ENCODE measurements at regions not wholly inside any gene's neighbourhood (a gene's known extent, or its start where the extent isn't known, plus 50 kb on each side); places are given as distances from the start of the nearest gene placed in this dataset.

DNA sequence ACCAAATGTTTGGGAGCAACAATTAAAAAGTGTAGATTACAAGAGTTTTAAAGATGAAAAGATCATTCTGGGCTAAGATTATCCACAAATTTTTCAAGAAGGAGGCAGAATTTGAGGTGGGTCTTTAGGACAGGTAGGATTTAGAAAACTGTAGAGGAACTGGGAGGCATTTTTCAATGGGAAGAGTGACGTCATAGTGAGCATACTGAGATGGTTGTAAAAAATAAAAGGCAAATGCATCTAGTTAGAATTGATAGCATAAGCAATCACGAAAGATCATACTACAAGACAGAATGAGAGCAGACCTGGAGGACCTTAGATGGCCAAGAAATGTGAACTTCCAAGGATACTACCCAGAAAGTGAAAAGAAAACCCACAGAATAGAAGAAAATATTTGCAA, 131.6 kb upstream of the G2E3 start:
- Mint-ChIP-seq H3K4me1 (ENCODE audit: low read depth) (no peaks in the 10 kb centered on the region), H3K4me3 (ENCODE audit: low read depth) (no peak overlapping the region), H3K27me3 (ENCODE audit: low read depth) (peaks cover 7% of the 10 kb centered on the region), H3K36me3 (ENCODE audit: low read depth) (no peaks in the 10 kb centered on the region), H3K27ac (no peak overlapping the region), H3K9me3 (peaks cover 4% of the 10 kb centered on the region)
- no peak for DNase-seq (ENCODE audit: low spot score)
- intact Hi-C loops (cut with micrococcal nuclease), result no loop called here

DNA sequence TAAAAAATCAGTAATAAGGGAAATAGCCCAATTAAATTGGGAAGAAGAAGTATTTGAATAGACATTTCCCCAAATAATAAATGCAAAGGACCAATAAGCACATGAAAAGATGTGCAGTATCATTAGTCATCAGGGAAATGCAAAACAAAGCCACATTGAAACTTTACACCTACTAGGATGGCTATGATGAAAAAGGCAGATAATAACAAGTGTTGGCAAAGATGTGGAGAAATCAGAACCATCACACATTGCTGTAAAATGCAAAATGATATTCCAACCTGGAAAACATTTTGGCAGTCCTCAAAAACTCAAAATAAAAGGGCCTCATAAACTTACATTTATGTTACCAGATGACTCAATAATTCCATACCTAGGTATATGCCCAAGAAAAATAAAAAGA, 131.1 kb upstream of the G2E3 start:
- intact Hi-C loops (cut with micrococcal nuclease), result no loop called here
- DNase-seq (ENCODE audit: low spot score), result no peak
- Mint-ChIP-seq H3K9me3 (peaks cover 4% of the 10 kb centered on the region), H3K36me3 (ENCODE audit: low read depth) (no peaks in the 10 kb centered on the region), H3K4me3 (ENCODE audit: low read depth) (no peak overlapping the region), H3K4me1 (ENCODE audit: low read depth) (no peaks in the 10 kb centered on the region), H3K27ac (no peak overlapping the region), H3K27me3 (ENCODE audit: low read depth) (peaks cover 7% of the 10 kb centered on the region)

DNA sequence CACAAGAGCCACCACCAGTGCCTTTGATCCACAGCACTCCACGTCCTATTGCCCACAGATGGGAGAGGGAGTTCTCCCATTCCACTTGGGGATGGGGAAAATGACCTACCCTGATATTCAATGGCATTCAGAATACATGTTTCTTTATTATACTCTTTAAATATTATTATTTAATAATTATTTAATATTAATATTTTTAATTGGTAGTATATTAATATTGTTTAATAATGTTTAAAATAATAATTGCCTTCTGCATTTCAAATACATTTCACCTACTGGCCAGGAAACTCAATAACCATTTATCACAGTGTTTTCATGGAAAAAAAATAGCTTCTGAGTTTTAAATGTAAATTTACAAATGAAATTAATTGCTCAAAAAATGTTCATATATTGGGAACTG, 127.4 kb upstream of the G2E3 start:
- DNase-seq (ENCODE audit: low spot score), result no peak
- H3K4me1 Mint-ChIP-seq (ENCODE audit: low read depth), result no peaks in the 10 kb centered on the region
- no peak overlapping the region for H3K27ac Mint-ChIP-seq
- peaks cover 4% of the 10 kb centered on the region for H3K27me3 Mint-ChIP-seq (ENCODE audit: low read depth)
- H3K36me3 Mint-ChIP-seq (ENCODE audit: low read depth), result no peaks in the 10 kb centered on the region
- intact Hi-C loops (cut with micrococcal nuclease), result no loop called here
- no peak overlapping the region for H3K4me3 Mint-ChIP-seq (ENCODE audit: low read depth)
- peaks cover 4% of the 10 kb centered on the region for H3K9me3 Mint-ChIP-seq

DNA sequence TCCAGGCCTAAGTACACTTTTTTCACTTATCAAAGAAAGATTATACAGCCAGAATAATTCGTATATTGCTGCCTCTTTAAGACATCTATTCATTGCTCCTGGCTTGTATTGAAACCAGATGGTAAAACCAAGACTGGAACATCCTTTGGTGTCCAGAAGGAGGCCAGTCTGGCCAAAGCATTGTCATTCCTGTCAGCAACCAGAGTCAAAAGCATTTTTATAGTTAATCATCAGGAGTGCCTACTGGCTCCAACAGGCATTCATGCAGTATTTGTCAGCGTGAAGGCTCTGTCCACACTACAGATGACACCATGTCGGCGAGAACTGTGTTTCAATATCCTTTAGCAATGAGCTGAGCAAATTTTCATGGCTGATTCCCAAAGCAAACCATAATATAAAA, 118.0 kb upstream of the G2E3 start:
- no peak for DNase-seq (ENCODE audit: low spot score)
- intact Hi-C loops (cut with micrococcal nuclease), result loop anchor here (10.0 kb wide), 2 partner anchors 156 to 1686 kb away; no protein-coding TSS in a partner anchor
- Mint-ChIP-seq H3K9me3 (no peaks in the 10 kb centered on the region), H3K27me3 (ENCODE audit: low read depth) (peaks cover 3% of the 10 kb centered on the region), H3K4me1 (ENCODE audit: low read depth) (no peaks in the 10 kb centered on the region), H3K4me3 (ENCODE audit: low read depth) (no peak overlapping the region), H3K27ac (no peak overlapping the region), H3K36me3 (ENCODE audit: low read depth) (no peaks in the 10 kb centered on the region)

DNA sequence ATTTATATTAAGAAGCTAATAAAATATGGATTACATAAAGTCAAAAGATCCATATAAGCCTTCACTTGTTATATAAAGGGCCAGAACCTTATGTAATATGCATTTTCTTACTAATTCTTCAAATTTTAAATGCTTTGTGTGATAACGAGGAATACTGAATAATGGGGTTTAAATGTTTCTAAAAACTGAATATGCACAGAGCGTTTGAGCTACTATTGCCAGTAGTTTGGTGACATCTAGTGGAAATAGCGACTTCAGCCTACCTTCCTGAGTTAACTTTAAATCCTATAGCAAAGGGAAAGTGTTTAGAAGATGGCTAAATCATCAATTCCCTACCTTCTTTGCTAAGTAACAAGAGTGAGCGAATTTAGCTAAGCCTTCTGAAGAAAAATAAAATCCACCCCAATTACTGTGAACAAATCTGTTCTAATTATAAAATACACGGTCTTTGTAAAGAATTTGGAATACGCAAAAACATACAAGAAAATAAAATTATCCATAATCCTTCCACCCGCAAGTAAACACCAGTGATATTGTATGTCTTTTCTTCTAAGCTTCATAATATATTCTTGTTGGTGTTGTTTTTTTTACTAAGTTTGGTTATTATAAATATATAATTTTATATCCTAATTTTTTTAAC, 115.5 kb upstream of the G2E3 start:
- Mint-ChIP-seq H3K27ac (no peak overlapping the region), H3K4me3 (ENCODE audit: low read depth) (no peak overlapping the region), H3K4me1 (ENCODE audit: low read depth) (no peaks in the 10 kb centered on the region), H3K27me3 (ENCODE audit: low read depth) (peaks cover 3% of the 10 kb centered on the region), H3K9me3 (no peaks in the 10 kb centered on the region), H3K36me3 (ENCODE audit: low read depth) (no peaks in the 10 kb centered on the region)
- intact Hi-C loops (cut with micrococcal nuclease), result loop anchor here (1.0 to 10.0 kb wide), 3 partner anchors 68 to 1689 kb away; no protein-coding TSS in a partner anchor
- DNase-seq (ENCODE audit: low spot score), result no peak

DNA sequence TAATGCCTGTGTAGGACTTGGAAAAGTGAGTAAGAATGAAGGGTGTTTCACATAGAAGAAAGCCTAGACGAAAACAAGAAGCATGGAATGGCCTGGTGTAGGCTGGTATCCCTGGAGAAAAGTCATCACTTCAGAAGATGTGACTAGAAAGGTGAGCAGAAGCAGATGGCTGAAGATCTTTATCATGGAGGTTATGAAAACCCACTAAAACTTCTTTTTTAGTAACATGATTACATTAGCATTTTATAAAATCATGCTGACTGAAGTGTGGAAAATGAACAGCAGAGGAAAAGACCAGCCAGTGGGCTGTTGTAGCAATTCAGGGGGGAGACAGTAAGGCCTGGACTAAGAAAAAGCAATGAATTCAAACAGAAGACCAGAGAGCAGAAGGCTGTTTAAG, 114.5 kb upstream of the G2E3 start:
- H3K4me1 Mint-ChIP-seq (ENCODE audit: low read depth), result no peaks in the 10 kb centered on the region
- peaks cover 3% of the 10 kb centered on the region for H3K27me3 Mint-ChIP-seq (ENCODE audit: low read depth)
- no peak overlapping the region for H3K4me3 Mint-ChIP-seq (ENCODE audit: low read depth)
- H3K9me3 Mint-ChIP-seq, result no peaks in the 10 kb centered on the region
- DNase-seq (ENCODE audit: low spot score), result no peak
- intact Hi-C loops (cut with micrococcal nuclease), result loop anchor here (10.0 kb wide), 2 partner anchors 160 to 1690 kb away; no protein-coding TSS in a partner anchor
- no peaks in the 10 kb centered on the region for H3K36me3 Mint-ChIP-seq (ENCODE audit: low read depth)
- no peak overlapping the region for H3K27ac Mint-ChIP-seq

DNA sequence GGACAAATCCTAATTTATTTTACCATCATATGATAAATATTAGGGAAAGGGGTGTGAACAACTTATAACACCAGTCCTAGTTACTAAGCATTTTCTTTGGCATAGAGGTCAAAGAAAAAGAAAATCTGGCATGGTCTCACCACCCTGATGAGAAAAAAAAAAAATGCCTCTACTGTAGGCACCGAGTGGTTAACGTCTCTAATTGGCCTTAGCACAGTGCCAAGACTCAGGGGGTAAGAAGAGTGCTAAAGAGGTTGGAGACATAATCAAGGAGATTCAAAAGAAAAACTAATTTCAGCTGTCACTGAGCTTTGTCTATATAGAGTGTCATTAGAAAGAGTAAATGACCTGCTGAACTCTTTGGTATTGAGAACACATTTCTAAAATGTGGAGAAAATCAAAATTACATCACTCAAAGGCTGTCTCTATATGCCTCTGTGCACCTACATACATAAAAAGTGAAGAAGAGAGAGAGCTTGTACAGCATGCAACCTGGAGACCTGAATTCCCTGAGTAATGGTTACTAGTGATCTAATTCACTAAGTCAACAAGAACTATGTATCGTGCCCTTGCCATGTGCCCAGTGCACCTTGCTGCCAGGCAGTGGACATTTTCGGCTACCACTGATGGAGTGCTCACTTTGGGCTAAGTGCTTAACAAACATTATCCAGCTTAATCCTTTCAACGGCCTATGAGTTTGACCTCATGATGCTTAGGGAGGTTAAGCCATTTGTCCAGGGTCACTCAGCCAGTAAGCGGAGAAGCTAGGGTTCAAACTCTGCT, 113.8 kb upstream of the G2E3 start:
- no peak for DNase-seq (ENCODE audit: low spot score)
- H3K27me3 Mint-ChIP-seq (ENCODE audit: low read depth), result peaks cover 3% of the 10 kb centered on the region
- no peak overlapping the region for H3K27ac Mint-ChIP-seq
- no peaks in the 10 kb centered on the region for H3K4me1 Mint-ChIP-seq (ENCODE audit: low read depth)
- H3K4me3 Mint-ChIP-seq (ENCODE audit: low read depth), result no peak overlapping the region
- H3K36me3 Mint-ChIP-seq (ENCODE audit: low read depth), result no peaks in the 10 kb centered on the region
- H3K9me3 Mint-ChIP-seq, result no peaks in the 10 kb centered on the region
- intact Hi-C loops (cut with micrococcal nuclease), result loop anchor here (10.0 kb wide), 2 partner anchors 160 to 1690 kb away; no protein-coding TSS in a partner anchor

DNA sequence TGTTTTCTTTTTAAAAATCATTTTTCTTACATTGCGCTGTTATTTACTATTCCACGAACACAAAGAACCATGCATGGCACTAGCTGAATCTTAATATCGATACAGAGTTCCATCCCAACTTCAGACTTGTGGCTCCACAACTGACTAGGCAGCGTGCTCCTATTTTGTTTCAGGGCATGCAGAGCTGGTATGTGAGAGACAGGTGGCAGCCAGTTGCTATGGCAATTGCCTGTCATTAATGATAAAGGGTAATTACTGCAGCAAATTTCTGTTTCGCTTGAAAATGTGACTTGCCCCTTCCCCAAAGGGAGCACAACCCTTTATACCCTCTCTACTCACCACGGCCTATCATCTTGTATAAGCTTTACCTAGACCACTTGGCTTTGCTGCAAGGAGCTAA, 113.1 kb upstream of the G2E3 start:
- Mint-ChIP-seq H3K4me3 (ENCODE audit: low read depth) (no peak overlapping the region), H3K4me1 (ENCODE audit: low read depth) (no peaks in the 10 kb centered on the region), H3K9me3 (no peaks in the 10 kb centered on the region)

DNA sequence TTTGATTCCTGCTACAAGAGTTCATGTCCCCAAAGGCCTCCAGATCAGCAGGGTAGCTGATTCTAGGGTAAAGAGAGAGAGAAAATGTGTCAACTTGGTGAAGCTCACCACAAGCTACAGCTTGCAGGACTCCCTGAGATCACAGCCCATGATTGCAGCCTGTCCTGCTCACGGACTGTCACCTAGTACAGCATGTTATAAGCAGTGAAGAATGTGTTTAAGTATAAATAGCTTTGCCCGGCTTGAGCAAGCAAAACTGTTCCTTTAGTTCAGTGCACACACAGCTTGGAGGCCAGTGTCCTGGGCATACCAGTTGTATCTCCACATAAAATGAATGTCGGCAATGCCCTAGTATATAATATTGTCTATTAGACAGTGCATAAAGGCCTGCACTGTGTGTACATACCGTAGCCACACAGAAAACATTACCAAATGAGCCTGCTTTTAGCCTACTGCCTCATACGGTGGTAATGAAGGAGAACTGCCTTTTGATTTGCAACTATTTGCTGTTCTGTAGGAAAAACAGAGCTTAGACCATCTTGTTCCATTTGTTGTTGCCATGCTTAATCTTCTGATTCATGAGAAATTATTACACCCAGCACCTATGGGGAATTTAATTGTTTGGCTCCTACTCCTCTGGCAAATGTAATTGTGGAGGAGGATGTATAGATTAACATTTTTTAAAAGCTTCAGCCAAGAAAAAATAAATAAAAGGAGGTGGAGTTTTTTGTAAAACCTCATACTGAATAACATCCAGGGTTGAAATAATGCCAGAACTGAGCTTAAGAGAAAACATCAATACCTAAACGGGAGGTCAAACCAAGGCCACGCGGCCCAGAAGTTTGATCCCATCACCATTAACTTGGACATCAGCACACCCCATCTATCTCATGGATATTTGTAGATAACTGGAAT, 108.1 kb upstream of the G2E3 start:
- Mint-ChIP-seq H3K9me3 (no peaks in the 10 kb centered on the region), H3K4me3 (ENCODE audit: low read depth) (no peak overlapping the region), H3K4me1 (ENCODE audit: low read depth) (no peaks in the 10 kb centered on the region), H3K36me3 (ENCODE audit: low read depth) (no peaks in the 10 kb centered on the region), H3K27me3 (ENCODE audit: low read depth) (no peaks in the 10 kb centered on the region), H3K27ac (no peak overlapping the region)
- DNase-seq (ENCODE audit: low spot score), result no peak
- intact Hi-C loops (cut with micrococcal nuclease), result no loop called here

More for the DNA sequence above, 113.1 kb upstream of the G2E3 start:
- intact Hi-C loops (cut with micrococcal nuclease), result loop anchor here (10.0 kb wide), 2 partner anchors 161 to 1691 kb away; no protein-coding TSS in a partner anchor
- Mint-ChIP-seq H3K27ac (no peak overlapping the region), H3K36me3 (ENCODE audit: low read depth) (no peaks in the 10 kb centered on the region), H3K27me3 (ENCODE audit: low read depth) (peaks cover 3% of the 10 kb centered on the region)
- DNase-seq (ENCODE audit: low spot score), result no peak

DNA sequence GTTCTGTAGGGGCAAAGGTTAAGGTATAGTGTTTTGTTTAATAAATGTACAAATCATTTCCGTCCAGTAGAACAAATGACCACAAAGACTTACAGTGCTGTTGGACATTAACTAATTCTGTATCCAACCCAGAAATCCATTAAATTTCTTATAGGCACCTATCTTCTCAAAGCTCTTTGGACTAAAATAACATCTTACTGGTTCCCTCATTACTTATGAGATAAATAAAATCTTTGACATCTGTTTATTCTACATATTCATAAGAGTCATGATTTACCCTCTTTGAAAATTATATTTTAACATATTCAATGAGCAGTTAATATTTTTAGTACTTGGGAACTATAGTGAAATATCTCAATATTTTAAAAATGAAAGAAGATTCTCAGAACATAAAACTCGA, 102.7 kb upstream of the G2E3 start:
- DNase-seq (ENCODE audit: low spot score), result no peak
- intact Hi-C loops (cut with micrococcal nuclease), result no loop called here
- Mint-ChIP-seq H3K36me3 (ENCODE audit: low read depth) (no peaks in the 10 kb centered on the region), H3K4me3 (ENCODE audit: low read depth) (no peak overlapping the region), H3K4me1 (ENCODE audit: low read depth) (no peaks in the 10 kb centered on the region), H3K9me3 (no peaks in the 10 kb centered on the region), H3K27ac (no peak overlapping the region), H3K27me3 (ENCODE audit: low read depth) (no peaks in the 10 kb centered on the region)

DNA sequence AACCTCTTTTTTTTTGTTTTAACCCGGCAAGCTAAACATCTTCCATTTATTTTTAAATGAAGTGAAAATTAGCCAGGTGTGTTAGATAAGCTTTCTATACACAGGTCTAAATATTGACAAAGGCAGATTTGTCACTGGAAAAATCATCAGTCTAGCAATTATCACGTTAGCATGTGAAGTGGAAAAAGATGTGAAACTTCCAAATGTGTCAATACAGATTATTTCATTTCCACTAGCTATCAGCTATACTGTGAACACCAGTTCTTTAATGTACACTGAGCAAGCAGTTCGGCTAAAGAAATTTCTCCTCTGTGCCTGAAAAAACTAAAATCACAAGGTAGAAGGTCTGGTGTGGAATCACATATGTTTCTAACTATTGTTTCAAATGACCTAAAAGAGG, 96.6 kb upstream of the G2E3 start:
- no peak overlapping the region for H3K4me3 Mint-ChIP-seq (ENCODE audit: low read depth)
- intact Hi-C loops (cut with micrococcal nuclease), result no loop called here
- no peak for DNase-seq (ENCODE audit: low spot score)
- no peaks in the 10 kb centered on the region for H3K9me3 Mint-ChIP-seq
- H3K27me3 Mint-ChIP-seq (ENCODE audit: low read depth), result no peaks in the 10 kb centered on the region
- no peaks in the 10 kb centered on the region for H3K4me1 Mint-ChIP-seq (ENCODE audit: low read depth)
- no peak overlapping the region for H3K27ac Mint-ChIP-seq
- no peaks in the 10 kb centered on the region for H3K36me3 Mint-ChIP-seq (ENCODE audit: low read depth)

DNA sequence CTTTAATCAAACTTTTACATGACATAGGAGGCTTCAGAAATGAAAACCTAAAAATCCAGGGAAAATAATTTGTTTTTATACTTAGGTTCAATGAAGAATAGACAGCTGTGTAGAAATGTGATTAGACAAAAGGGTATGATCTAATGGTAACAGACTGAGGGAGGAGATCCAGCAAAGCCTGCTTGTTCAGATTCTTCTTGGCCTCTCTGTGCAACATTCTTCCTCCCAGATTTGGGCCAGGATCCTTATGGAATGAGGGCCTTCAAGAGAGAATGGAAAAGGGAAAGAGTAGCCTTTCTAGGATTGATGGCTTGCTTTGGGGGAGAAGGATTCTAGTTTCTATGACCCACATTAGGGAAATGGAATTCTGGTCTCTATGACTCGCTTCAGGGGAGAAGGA, 94.5 kb upstream of the G2E3 start:
- Mint-ChIP-seq H3K9me3 (no peaks in the 10 kb centered on the region), H3K27me3 (ENCODE audit: low read depth) (no peaks in the 10 kb centered on the region), H3K4me3 (ENCODE audit: low read depth) (no peak overlapping the region), H3K36me3 (ENCODE audit: low read depth) (no peaks in the 10 kb centered on the region), H3K27ac (no peak overlapping the region), H3K4me1 (ENCODE audit: low read depth) (no peaks in the 10 kb centered on the region)
- DNase-seq (ENCODE audit: low spot score), result no peak
- intact Hi-C loops (cut with micrococcal nuclease), result no loop called here

Data from activated T-helper 2 cell treated with anti-CD3 and anti-CD28 coated beads, Interferon-gamma antibody, Interleukin-2, Interleukin-4, amounts not matched to agents 10 μg/mL and 5 μg/mL and 100 μg/mL, durations not matched to agents 14 hours and 24 hours and 36 hours (primary cell).